H9 (cell line): ENCODE measurements at regions not wholly inside any gene's neighbourhood (a gene's known extent, or its start where the extent isn't known, plus 50 kb on each side); places are given as distances from the start of the nearest gene placed in this dataset.
A peak's percentile ranks its signal among the peaks of the same experiment; 100 is the strongest.

Source experiments
- DNase-seq: peaks from one replicate; pipeline ENCODE4 v3.0.0-alpha.2; 2017
- H2AFZ ChIP-seq: one replicate; pipeline ENCODE4 v1.6.1; 2013; ENCODE audit warnings: mild to moderate bottlenecking, low read length, control low read depth, moderate library complexity
- H2AK5ac ChIP-seq: 2 replicates; pipeline ENCODE4 v1.6.1; 2013; ENCODE audit warnings: low read length, control low read depth, mixed read lengths; ENCODE audit not compliant: insufficient read length
- H2BK120ac ChIP-seq: one replicate; pipeline ENCODE4 v1.6.1; 2013; ENCODE audit warnings: low read depth, mild to moderate bottlenecking, low read length, control low read depth, inconsistent platforms; ENCODE audit not compliant: poor library complexity, severe bottlenecking
- H2BK12ac ChIP-seq: 2 replicates; pipeline ENCODE4 v1.6.1; 2013; ENCODE audit warnings: low read length, control low read depth, mixed read lengths, low read depth; ENCODE audit not compliant: insufficient read length
- H2BK15ac ChIP-seq: 2 replicates; pipeline ENCODE4 v1.6.1; 2013; ENCODE audit warnings: low read depth, low read length, control low read depth
- H2BK20ac ChIP-seq: one replicate; pipeline ENCODE4 v1.6.1; 2013; ENCODE audit warnings: low read depth, mild to moderate bottlenecking, low read length, control low read depth, inconsistent platforms; ENCODE audit not compliant: poor library complexity, severe bottlenecking
- H2BK5ac ChIP-seq: 2 replicates; pipeline ENCODE4 v1.6.1; 2013; ENCODE audit warnings: low read length, control low read depth, mixed read lengths; ENCODE audit not compliant: insufficient read length
- H3K14ac ChIP-seq: 2 replicates; pipeline ENCODE4 v1.6.1; 2013; ENCODE audit warnings: low read length, control low read depth; ENCODE audit not compliant: insufficient read depth
- H3K18ac ChIP-seq: 2 replicates; pipeline ENCODE4 v1.6.1; 2013; ENCODE audit warnings: low read depth, mild to moderate bottlenecking, mixed read lengths, low read length, control low read depth; ENCODE audit not compliant: insufficient read length
- H3K23ac ChIP-seq: 2 replicates; pipeline ENCODE4 v1.6.1; 2013; ENCODE audit warnings: low read length, control low read depth, mixed read lengths, low read depth; ENCODE audit not compliant: insufficient read length
- H3K23me2 ChIP-seq: 2 replicates; pipeline ENCODE4 v1.6.1; 2013; ENCODE audit warnings: low read depth, mild to moderate bottlenecking, mixed read lengths, low read length, control low read depth; ENCODE audit not compliant: insufficient read length, poor library complexity, severe bottlenecking
- H3K27ac ChIP-seq: 2 replicates; pipeline ENCODE4 v1.5.1; 2013; ENCODE audit warnings: low read length, control low read depth, mixed read lengths, low read depth; ENCODE audit not compliant: insufficient read length
- H3K27me3 ChIP-seq: 2 replicates; pipeline ENCODE4 v1.6.1; 2013; ENCODE audit warnings: low read length, control low read depth, inconsistent platforms; ENCODE audit not compliant: insufficient read depth
- H3K4ac ChIP-seq: 2 replicates; pipeline ENCODE4 v1.6.1; 2013; ENCODE audit warnings: low read depth, mild to moderate bottlenecking, control low read depth, inconsistent platforms, low read length, moderate library complexity
- H3K4me1 ChIP-seq: 2 replicates; pipeline ENCODE4 v1.6.1; 2013; ENCODE audit warnings: low read length, control low read depth, inconsistent platforms; ENCODE audit not compliant: insufficient read depth
- H3K4me2 ChIP-seq: 2 replicates; pipeline ENCODE4 v1.6.1; 2013; ENCODE audit warnings: low read length, control low read depth, mixed read lengths; ENCODE audit not compliant: insufficient read length, insufficient read depth
- H3K56ac ChIP-seq: 2 replicates; pipeline ENCODE4 v1.6.1; 2013; ENCODE audit warnings: low read depth, mild to moderate bottlenecking, mixed read lengths, low read length, control low read depth; ENCODE audit not compliant: insufficient read length
- H3K79me1 ChIP-seq: 2 replicates; pipeline ENCODE4 v1.6.1; 2013; ENCODE audit warnings: low read depth, mild to moderate bottlenecking, moderate library complexity, low read length, control low read depth, inconsistent platforms; ENCODE audit not compliant: insufficient read depth, poor library complexity, severe bottlenecking
- H3K79me2 ChIP-seq: 2 replicates; pipeline ENCODE4 v1.6.1; 2013; ENCODE audit warnings: low read length, control low read depth, inconsistent platforms; ENCODE audit not compliant: insufficient read depth
- H3K9ac ChIP-seq: 2 replicates; pipeline ENCODE4 v1.6.1; 2013; ENCODE audit warnings: low read length, control low read depth, mixed read lengths; ENCODE audit not compliant: insufficient read length; ENCODE audit errors: extremely low read depth
- H3K9me3 ChIP-seq: one replicate; pipeline ENCODE4 v1.6.1; 2013; ENCODE audit warnings: low read depth, low read length, inconsistent platforms; ENCODE audit not compliant: control insufficient read depth
- H3T11ph ChIP-seq: one replicate; pipeline ENCODE4 v1.6.1; 2013; ENCODE audit warnings: mild to moderate bottlenecking, low read length, control low read depth, inconsistent platforms
- H4K20me1 ChIP-seq: one replicate; pipeline ENCODE4 v1.6.1; 2013; ENCODE audit not compliant: control insufficient read depth, insufficient read length, insufficient read depth
- H4K5ac ChIP-seq: 2 replicates; pipeline ENCODE4 v1.6.1; 2013; ENCODE audit warnings: low read depth, mild to moderate bottlenecking, mixed read lengths, low read length, control low read depth; ENCODE audit not compliant: insufficient read length
- H4K8ac ChIP-seq: replicated peaks from 2 replicates; pipeline ENCODE4 v1.6.1; 2013; ENCODE audit warnings: low read length, control low read depth, mixed read lengths, low read depth; ENCODE audit not compliant: insufficient read length
- H4K91ac ChIP-seq: 2 replicates; pipeline ENCODE4 v1.6.1; 2013; ENCODE audit warnings: low read depth, mild to moderate bottlenecking, moderate library complexity, mixed read lengths, low read length, control low read depth; ENCODE audit not compliant: insufficient read length
- H3K27ac Mint-ChIP-seq, 3 experiments: 2 replicates in 2 of 3; 3 replicates in 1 of 3; pipeline ENCODE4 v1.8.0; 2020 to 2021; ENCODE audit warnings: mixed read lengths in 3 of 3, mild to moderate bottlenecking in 1 of 3, moderate library complexity in 1 of 3
- H3K27me3 Mint-ChIP-seq: 2 replicates; pipeline ENCODE4 v1.8.0; 2021; ENCODE audit warnings: low read depth, mild to moderate bottlenecking, moderate library complexity, mixed read lengths
- H3K36me3 Mint-ChIP-seq, 3 experiments: 2 replicates in 2 of 3; 3 replicates in 1 of 3; pipeline ENCODE4 v1.8.0; 2020 to 2021; ENCODE audit warnings: low read depth in 3 of 3, mixed read lengths in 3 of 3; ENCODE audit not compliant: insufficient read depth in 1 of 3
- H3K4me1 Mint-ChIP-seq, 2 experiments: 2 replicates each; pipeline ENCODE4 v1.8.0; 2020; ENCODE audit warnings: mixed read lengths in 2 of 2
- H3K4me3 Mint-ChIP-seq, 2 experiments: 2 replicates in 1 of 2; 3 replicates in 1 of 2; pipeline ENCODE4 v1.8.0; 2020 to 2021; ENCODE audit warnings: mild to moderate bottlenecking in 2 of 2, mixed read lengths in 2 of 2, moderate library complexity in 1 of 2
- H3K9me3 Mint-ChIP-seq, 2 experiments: 2 replicates in 1 of 2; 3 replicates in 1 of 2; pipeline ENCODE4 v1.8.0; 2020; ENCODE audit warnings: mild to moderate bottlenecking in 2 of 2, mixed read lengths in 2 of 2, moderate library complexity in 1 of 2
- WGBS: extraction: QIAGEN DNeasy Blood & Tissue Kit; methylation state at CpG from one replicate; pipeline ENCODE4 v1.1.7; 2013; ENCODE audit warnings: missing lambda C conversion rate, low lambda C conversion rate, mixed read lengths; ENCODE audit not compliant: insufficient read length; ENCODE audit errors: extremely low coverage; 5-methylcytosine and 5-hydroxymethylcytosine counted together
- TF ChIP-seq, protein P1 (sequence below): fragments of 200-600 bp; sonication (generic); conservative IDR thresholded peaks from 3 replicates; pipeline ENCODE4 v1.8.0; 2021; ENCODE audit warnings: antibody characterized with exemption, mild to moderate bottlenecking

DNA sequence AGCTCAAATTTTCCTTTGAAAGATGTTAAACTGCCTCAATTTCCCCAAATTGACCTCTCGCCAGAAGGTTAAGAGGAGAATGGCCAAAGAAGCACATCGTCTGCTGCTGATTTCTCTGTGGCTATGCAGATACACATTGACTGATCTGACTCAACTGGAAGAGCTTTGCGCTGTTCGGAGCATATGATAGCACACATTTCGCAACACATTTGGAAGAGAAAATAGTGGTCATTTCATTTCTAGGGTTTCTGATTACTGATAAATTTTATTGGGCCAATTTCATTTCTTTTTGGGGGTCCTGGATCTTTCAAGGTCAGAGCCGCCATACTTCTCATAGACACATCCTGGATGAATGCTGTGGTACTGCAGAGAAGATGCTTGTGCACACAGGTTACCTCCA, 138.5 kb downstream of the TMEM200C start:
- Histone ChIP-seq H3K27ac (no peak overlapping the region), H3K4me2 (no peak overlapping the region), H2BK15ac (no peak overlapping the region), H3K4me1 (peaks cover 8% of the 10 kb centered on the region; the same call in 1 of the 2 replicates), H3K79me2 (no peaks in the 10 kb centered on the region), H3K23me2 (no peaks in the 10 kb centered on the region), H3K14ac (no peak overlapping the region), H4K5ac (no peak overlapping the region), H3K9ac (no peak overlapping the region), H3T11ph (no peak overlapping the region), H3K27me3 (no peaks in the 10 kb centered on the region), H3K18ac (no peak overlapping the region), H3K9me3 (no peaks in the 10 kb centered on the region), H3K79me1 (no peaks in the 10 kb centered on the region), H2BK5ac (no peak overlapping the region), H2BK120ac (no peak overlapping the region), H2AK5ac (no peak overlapping the region), H4K91ac (no peak overlapping the region), H2BK12ac (no peak overlapping the region), H4K8ac (no peak overlapping the region), H2BK20ac (no peak overlapping the region), H3K4ac (no peak overlapping the region), H2AFZ (no peak overlapping the region), H3K23ac (peak overlapping the region; percentile 60), H3K56ac (no peak overlapping the region), H4K20me1 (no peaks in the 10 kb centered on the region)
- Mint-ChIP-seq H3K4me3 (no peak overlapping the region), H3K9me3 (no peaks in the 10 kb centered on the region), H3K27ac (no peak overlapping the region), H3K36me3 (no peaks in the 10 kb centered on the region), H3K4me1 (peaks cover 16 to 25% of the 10 kb centered on the region in 2 experiments), H3K27me3 (no peaks in the 10 kb centered on the region; the same call in 1 of the 2 replicates)
- TF ChIP-seq, protein P1, sequence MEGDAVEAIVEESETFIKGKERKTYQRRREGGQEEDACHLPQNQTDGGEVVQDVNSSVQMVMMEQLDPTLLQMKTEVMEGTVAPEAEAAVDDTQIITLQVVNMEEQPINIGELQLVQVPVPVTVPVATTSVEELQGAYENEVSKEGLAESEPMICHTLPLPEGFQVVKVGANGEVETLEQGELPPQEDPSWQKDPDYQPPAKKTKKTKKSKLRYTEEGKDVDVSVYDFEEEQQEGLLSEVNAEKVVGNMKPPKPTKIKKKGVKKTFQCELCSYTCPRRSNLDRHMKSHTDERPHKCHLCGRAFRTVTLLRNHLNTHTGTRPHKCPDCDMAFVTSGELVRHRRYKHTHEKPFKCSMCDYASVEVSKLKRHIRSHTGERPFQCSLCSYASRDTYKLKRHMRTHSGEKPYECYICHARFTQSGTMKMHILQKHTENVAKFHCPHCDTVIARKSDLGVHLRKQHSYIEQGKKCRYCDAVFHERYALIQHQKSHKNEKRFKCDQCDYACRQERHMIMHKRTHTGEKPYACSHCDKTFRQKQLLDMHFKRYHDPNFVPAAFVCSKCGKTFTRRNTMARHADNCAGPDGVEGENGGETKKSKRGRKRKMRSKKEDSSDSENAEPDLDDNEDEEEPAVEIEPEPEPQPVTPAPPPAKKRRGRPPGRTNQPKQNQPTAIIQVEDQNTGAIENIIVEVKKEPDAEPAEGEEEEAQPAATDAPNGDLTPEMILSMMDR: no peak
- DNase-seq: no peak
- no CpG with 5 or more reads among the region's 6 CpGs for WGBS
